H1 (cell line): ENCODE measurements at regions not wholly inside any gene's neighbourhood (a gene's known extent, or its start where the extent isn't known, plus 50 kb on each side); places are given as distances from the start of the nearest gene placed in this dataset.

Experiments used
- RBBP5 ChIP-seq: IDR thresholded peaks from 2 replicates; pipeline ENCODE4 v1.7.1; 2012; ENCODE audit warnings: low read depth, mild to moderate bottlenecking, inconsistent platforms, low read length, moderate library complexity, borderline replicate concordance

DNA sequence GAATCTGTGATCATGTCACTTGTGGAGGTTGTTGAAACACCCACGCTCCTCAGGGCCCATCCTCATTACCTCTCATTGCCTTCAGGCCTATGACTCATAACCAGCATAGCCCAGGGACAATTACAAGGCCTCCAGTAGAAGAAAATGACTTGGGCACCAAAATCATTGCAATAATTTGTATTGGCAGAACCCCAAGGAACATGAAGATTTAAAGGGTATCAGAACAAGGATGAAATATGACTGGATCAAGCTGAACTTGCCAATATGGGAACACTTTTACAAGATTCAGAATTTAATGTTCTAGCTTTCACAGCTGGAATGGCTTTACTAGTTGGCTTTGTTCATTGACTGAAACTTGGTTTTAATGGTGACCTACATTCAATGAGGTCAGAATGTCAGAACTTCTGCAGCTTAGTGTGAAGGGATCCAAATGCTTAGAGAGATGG lies 156.4 kb downstream of the COPS8 start (continued):
- TF ChIP-seq RBBP5 = no peak
- TF ChIP-seq, all 59 proteins: peak for 0
